ENCODE measurements at regions not wholly inside any gene's neighbourhood (a gene's known extent, or its start where the extent isn't known, plus 50 kb on each side); places are given as distances from the start of the nearest gene placed in this dataset.

DNA sequence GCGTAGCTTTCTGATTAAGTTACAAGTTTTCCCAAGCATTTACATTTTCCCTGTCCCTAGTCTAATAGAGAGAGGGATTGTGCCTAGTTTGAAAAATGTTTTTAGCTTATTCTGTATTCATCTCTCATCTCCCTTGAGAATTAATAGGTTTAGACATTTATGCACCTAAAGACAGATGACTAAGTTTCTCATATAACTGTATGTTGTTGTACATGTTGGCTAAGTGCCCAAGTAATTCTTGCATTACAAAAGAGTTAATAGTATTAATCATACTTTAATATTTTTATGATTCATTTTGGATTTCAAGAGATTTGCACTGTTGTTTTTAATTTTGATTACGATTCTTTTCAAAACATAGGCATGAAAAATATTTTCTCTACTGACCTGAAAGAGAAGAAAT, 109.0 kb upstream of the TBL1XR1 start:
- DNase-seq: no peak

GRCh38 chr3:177307391-177307790, 110.1 kb upstream of the TBL1XR1 start:
- DNase-seq: no peak

- DNase-seq: no peak
These were observed 110.5 kb upstream of the TBL1XR1 start for GRCh38 chr3:177307826-177308225.

- no peak for DNase-seq
These were observed 111.0 kb upstream of the TBL1XR1 start for GRCh38 chr3:177308286-177308685.

DNA sequence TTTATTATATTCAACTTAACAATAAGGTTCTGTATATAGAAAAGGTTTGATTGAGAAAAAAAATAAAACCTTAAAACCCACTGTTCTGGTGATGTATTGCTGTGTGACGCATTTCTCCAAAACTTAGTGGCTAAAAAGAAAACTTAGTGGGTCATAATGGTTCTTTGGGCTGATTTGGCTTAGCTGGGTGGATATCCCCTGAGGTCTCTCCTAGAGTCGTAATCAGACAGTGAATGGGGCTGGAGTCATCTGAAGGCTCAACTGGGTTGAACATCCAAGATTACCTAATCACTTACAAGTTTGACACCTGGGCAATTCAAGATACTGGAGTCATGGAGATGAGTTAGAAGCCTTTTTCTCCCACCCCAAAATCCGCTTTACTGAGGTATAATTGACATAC, 111.6 kb upstream of the TBL1XR1 start:
- DNase-seq: no peak

GRCh38 chr3:177312491-177312890, 115.2 kb upstream of the TBL1XR1 start:
- no peak for DNase-seq

- DNase-seq: no peak
These were observed 117.6 kb upstream of the TBL1XR1 start for GRCh38 chr3:177314897-177315296.

- no peak for DNase-seq
These were observed 120.0 kb upstream of the TBL1XR1 start for GRCh38 chr3:177317247-177317646.

DNA sequence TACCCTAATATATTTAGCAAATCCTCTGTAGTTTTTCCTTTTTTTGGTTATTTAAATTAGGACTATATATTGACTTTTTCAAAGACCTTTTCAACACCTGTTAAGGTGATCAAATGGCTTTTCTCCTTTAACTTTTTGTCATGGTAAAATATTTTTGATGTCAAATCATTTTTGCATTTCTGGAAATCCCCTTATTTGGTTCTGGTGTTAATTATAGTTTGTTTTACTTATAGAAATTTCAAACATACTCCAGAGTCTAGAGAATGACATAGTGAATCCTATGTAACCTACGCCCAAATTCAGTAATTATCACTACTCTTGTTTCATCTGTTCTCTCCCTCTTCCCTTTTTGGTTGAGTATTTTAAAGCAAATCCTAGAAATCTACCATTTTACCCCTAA, 121.3 kb upstream of the TBL1XR1 start:
- DNase-seq: no peak

GRCh38 chr3:177320765-177321247, 123.5 kb upstream of the TBL1XR1 start:
- DNase-seq: no peak

GRCh38 chr3:177321819-177322218, 124.5 kb upstream of the TBL1XR1 start:
- DNase-seq: no peak

DNA sequence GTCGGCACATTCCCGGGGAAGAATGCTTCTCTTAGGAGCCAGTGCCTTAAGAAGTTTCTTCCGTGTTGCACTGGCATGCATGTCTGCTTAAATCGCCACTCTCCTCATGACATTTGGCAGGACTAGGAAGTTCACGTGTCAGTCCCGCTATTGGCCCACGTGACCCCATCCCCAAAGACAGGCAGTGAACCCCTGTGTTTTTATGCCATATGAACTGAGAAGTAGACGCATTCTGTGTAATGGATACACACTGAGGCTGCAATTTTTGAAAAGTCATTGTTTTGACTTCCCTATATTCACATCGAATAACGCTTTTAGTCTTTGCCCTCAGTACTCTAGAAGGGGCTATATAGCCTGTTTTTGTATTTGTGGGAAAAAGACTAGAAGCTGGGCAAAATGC, 125.6 kb upstream of the TBL1XR1 start:
- no peak for DNase-seq

DNA sequence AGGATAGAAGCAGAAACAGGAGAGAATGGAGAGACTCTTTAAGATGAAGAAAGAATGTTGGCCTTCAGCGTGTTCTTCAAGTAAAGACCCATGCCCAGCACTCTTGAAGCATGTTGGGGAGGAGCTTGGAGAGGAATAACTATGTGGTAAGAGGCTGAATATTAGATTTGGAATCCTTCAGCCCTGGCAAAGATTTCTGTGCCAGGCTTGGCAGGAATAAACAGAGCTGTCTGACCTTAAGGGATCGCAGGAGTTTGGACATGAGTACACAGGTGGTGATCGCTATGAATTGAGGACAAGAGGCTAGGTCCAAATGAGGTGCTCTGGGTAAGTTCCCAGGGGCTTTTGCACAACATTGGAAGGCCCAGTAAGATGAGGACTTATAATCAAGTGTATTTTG, 132.6 kb upstream of the TBL1XR1 start:
- DNase-seq: no peak

DNA sequence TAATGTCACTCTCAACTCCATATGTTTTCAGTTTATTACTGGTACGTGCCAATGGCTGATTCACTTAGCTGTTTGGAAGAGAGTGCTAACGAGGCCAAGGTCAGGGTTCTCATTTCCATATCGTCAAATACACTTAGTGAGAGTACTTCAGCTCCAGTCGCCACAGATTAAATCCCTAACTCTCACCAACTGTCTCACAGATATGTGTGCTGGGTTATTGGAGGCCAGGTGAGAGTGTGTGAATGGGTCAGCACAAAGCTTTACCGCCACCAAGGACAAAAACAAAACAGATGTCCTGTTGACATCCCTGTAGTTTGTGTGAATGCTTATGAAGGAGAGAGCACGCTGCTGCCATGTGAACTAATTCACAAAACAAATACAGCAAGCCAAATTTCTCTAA, 133.5 kb upstream of the TBL1XR1 start:
- DNase-seq: no peak

DNA sequence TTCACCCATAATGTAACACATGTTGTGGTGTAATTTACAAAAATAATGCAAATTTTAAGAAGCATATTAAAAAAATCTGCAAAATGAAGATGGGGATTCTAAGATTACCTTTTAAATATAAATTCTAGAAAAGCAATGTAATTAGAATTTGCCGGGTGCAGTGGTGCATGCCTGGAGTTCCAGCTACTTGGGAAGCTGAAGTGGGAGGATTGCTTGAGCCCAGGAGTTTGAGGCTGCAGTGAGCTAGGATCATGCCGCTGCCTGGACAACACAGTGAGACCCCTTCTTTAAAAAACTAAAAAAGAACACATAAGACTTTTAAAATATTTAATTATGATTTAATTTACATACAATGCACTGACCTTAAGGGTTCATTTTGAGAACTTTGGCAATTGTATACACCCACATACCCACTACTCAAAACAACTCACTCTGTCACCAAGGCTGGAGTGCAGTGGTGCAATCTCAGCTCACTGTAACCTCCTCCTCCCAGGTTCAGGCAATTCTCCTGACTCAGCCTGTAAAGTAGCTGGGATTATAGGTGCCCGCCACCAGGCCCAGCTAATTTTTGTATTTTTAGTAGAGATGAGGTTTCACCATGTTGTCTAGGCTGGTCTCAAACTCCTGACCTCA, 134.0 kb upstream of the TBL1XR1 start:
- no peak for DNase-seq

DNA sequence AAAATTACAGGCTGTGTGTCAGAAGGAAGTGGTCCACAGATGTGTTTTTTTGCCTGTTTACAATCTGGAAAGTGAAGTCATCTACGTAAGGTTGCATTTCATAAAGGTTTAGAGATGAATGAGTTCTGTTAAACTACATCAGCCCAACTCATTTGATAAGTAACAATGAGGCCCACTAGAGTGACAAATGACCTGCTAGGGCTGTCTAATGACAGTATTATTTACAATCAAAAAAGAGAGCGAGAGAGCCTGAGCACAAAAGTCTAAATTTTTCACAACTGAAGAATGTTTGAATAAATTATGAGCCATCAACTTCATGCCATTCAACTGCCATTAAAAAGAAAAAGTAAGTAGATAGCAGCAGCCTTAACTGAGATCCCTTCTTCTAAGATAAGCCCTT, 135.7 kb upstream of the TBL1XR1 start:
- no peak for DNase-seq

GRCh38 chr3:177333533-177334520, 136.5 kb upstream of the TBL1XR1 start:
- no peak for DNase-seq

DNA sequence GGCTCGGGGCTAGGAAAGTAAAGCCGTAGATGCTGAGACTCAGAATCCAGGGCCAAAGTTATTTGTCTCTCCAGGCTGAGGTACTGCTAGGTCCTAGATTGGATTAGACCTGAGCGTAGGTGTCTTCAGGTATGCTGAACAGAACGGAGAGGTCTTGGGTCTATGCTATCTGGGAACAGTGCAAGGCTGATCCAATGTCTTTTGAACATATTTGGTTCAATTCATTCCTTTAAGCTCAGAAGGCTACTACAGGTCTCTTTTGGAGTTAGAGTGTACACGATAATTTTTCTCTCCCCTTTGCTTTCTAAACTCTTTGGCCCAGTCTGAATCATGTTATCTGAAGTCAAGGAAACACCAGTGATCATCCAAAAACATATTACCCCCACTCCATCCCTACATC, 137.5 kb upstream of the TBL1XR1 start:
- no peak for DNase-seq

GRCh38 chr3:177335728-177336127, 138.4 kb upstream of the TBL1XR1 start:
- no peak for DNase-seq

GRCh38 chr3:177336873-177337450, 139.7 kb upstream of the TBL1XR1 start:
- DNase-seq: no peak

GRCh38 chr3:177337541-177338331, 140.5 kb upstream of the TBL1XR1 start:
- DNase-seq: peak; percentile 55 to 58

- DNase-seq: no peak
These were observed 141.5 kb upstream of the TBL1XR1 start for GRCh38 chr3:177338697-177339219.

Data from activated CD4-positive, alpha-beta T cell treated with anti-CD3 and anti-CD28 coated beads for 4 hours (primary cell).